PC-9 (cell line): ENCODE measurements at regions not wholly inside any gene's neighbourhood (a gene's known extent, or its start where the extent isn't known, plus 50 kb on each side); places are given as distances from the start of the nearest gene placed in this dataset.

ENCODE experiments used
- CTCF ChIP-seq: fragments of 200-600 bp; sonication (generic); conservative IDR thresholded peaks from 2 replicates; pipeline ENCODE4 v1.6.1; 2017; ENCODE audit warnings: mixed run types, antibody characterized with exemption, mild to moderate bottlenecking, moderate library complexity
- EZH2 ChIP-seq: fragments of 200-600 bp; sonication (generic); IDR thresholded peaks from 2 replicates; pipeline ENCODE4 v1.8.0; 2017; ENCODE audit warnings: antibody characterized with exemption, low read depth

DNA sequence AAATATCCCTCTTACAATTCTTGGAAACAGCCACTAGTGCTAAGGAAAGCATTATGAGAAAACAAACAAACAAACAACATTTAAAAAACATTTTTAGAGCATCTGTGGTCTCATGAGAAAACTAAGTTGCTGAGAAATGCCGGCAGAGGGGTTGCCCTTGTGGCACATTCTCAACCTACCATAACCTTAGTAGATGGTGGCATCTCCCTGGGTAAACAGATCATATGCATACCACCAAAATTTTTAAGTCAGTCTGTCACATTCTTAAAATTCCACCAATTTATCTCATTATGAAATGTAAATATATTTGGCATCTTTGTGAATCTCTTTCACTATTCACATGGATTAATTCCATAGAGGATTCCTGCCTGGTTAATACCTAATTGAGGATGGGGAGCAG, 575.7 kb upstream of the MARCKS start:
- TF ChIP-seq EZH2 (no peak), CTCF (no peak)
